Glomerular visceral epithelial cell (primary cell): ENCODE measurements at regions not wholly inside any gene's neighbourhood (a gene's known extent, or its start where the extent isn't known, plus 50 kb on each side); places are given as distances from the start of the nearest gene placed in this dataset.

Source experiments
- DNase-seq: peaks from one replicate; pipeline ENCODE4 v3.0.0-alpha.2; 2016; ENCODE audit errors: extremely low spot score

GRCh38 chr5:51802551-51803184, 419.4 kb downstream of the ISL1 start:
- no peak for DNase-seq

- no peak for DNase-seq
These were observed 423.4 kb downstream of the ISL1 start for GRCh38 chr5:51806677-51807076.

DNA sequence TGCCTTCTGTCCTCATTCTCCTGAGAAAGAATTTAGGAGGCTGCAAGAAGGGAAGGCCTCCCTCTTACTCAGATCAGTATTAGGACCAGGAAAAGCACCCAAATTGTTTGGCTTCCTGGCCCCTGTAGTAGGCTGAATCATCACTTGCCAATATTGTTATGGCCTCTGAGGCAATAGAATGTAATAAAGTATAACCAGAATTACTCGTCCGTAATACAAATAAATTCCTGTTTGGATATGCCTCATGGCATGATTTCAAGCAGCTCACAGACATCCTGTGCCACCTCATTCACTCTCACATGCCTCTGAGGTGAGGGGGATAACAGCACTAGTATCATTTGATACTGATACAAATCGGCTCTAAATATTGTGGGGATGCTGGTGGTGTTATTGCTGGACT, 427.3 kb downstream of the ISL1 start:
- peak; percentile 48 for DNase-seq

DNA sequence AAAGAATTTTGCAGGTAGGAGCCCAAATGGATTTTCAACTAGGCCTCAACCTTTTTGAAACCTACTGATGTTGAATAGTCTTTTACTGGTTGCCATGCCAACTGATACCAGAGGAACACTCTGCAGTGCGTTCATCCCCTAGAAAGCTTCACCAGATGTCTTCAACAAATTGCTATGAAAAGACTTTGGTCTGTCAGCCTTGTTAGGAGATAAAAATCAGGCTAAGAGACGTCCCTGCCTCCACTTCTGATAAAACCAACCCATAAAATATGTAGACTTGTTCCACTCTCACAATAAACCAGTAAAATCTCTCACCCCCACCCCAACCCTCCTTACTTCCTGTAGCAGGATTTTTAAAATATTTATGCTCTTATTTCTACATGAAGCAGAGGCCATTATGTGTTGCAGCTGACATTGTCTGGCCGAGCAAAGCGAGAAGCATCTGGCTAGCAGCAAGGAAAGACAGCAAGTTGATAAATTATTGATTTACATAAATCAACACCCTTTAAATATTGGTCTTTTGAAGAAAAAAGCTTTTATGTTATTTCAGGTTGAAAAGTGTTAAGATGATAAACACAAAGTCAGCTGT, 428.7 kb downstream of the ISL1 start:
- DNase-seq, result no peak

DNA sequence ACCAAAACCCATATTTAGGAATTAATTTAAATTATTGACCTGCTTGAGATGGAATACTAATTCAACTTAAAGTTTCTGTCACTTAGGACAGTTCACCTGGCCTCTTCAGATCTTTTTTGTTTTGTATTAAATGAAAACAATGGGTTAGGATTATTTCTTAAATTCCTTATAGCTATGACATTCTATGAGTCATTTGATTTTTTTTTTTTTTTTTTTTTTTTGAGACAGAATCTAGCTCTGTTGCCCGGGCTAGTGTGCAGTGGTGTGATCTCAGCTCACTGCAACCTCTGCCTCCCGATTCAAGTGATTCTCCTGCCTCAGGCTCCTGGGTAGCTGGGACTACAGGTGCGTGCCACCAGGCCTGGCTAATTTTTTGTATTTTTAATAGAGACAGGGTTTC, 431.6 kb downstream of the ISL1 start:
- peak; percentile 10 for DNase-seq

- DNase-seq, result no peak
These were observed 433.2 kb downstream of the ISL1 start for GRCh38 chr5:51816427-51816826.

DNA sequence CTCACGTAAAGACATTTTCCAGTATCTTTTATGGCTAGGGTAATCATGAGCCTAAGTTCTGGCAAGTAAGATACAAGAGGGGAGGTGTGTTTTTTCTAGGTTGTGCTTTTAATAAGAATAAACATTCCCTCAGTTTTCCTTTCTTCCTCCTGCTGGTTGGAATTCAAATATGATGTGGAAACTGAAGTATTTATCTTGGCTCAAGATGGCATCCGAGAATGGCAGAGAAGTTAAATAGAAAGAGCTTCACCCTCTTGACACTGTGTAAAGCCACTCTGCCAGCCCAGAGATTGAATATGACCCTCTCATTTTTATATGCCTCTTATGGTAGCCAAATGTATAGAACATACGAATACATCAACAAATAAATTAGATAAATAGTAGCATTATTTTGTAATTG, 438.4 kb downstream of the ISL1 start:
- DNase-seq, result no peak

DNA sequence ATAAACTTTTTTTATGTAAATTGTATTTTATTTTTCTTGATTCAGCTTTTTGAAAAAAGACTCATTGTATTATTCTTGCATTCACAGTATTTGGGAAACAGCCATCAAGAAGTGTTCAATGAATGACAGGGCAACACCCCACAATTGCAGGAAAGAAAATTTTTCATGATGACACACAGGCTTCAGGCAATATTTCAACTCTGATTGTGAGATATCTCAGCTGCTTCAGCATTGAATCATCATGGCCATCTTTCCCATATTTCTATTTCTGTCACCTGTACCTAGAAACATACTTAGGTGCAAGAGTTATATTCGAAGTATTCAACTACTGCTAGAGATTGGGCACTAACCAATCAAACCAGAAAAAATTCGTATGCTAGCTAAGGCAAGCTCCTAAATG, 446.0 kb downstream of the ISL1 start:
- peak; percentile 55 for DNase-seq

DNA sequence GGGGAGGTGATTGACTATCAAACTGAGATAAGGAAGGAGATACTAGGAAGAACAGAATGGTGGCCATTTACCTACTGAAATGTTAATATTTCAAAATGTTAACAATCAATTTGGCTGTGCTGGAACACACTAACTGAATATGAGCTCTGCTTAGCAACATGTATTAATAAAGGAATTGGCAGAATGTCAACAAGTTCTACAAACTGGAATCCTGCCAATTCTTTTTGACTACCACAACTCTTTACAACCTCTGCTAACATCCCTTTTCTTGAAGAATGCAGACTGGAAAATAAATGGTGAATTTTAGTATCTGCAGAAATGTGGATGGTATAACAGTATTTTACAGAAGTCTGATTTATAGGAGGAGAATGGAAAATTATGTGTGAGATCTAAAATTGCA, 446.4 kb downstream of the ISL1 start:
- DNase-seq, result peak; percentile 52

DNA sequence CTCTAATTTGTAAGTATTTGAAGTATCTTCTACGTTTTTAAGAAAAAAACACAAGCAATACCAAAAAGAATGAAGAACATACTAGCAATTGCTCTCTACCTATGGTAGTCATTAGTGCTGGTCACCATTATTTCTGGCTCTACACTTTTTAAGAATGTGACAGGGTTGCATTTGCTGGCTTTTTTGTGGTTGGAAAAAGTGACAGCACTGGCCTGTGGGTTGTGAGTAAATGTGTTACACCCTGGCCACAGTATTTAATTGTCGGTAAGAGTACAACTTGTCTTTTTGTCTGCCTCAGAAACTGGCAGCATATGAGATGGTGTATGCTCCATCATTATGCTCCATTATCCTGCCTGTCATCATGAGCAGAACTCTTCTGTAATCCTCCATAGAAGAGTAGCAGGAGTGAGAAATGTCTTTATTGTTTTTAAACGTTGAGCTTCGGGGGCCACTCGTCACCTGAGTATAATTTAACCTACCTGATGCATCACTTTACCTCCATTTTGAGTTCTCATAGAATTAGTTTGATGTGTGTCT, 449.8 kb downstream of the ISL1 start:
- no peak for DNase-seq

DNA sequence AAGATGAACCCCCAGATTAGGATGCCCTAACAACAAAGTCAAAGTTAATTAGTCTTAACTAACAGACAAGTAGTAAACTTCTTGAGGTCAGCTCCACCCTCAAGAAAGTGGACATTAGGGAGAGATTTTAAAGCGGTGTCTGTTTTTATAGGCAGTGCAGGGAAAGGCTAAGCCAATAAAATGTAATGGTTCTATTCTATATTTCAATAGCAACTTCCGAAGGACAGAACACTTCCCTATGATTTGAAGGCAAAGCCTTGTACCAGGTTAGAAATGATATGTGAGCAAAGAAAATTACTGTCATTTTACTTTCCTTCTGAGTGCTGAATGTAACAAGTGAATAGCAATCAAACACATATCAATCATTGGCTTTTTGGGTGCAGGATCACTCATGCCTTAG, 455.2 kb downstream of the ISL1 start:
- DNase-seq, result no peak

DNA sequence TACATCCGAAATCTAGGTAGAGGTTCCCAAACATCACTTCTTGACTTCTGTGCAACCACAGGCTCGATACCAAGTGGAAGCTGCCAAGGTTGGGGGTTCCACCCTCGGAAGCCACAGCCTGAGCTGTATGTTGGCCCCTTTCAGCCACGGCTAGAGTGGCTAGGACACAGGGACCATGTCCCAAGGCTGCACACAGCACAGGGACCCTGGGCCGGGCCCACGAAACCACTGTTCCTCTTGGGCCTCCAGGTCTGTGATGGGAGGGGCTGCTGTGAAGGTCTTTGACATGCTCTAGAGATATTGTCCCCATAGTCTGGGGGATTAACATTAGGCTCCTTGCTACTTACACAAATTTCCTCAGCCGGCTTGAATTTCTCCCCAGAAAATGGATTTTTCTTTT, 460.6 kb downstream of the ISL1 start:
- no peak for DNase-seq

DNA sequence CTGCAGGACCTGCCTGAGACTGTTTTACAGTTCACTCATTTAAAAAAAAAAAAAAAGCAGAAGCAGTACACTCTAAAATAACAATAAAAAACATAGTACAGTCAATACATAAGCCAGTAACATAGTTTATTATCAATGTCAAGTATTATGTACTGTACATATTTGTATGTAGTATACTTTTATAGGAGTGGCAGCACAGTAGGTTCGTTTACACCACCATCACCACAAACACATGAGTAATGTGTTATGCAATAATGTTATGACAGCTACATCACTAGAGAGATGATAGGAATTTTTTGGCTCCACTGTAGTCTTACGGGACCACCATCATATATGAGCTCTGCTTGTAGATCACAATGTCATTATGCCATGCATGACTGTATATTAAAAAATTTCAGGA, 462.8 kb downstream of the ISL1 start:
- DNase-seq, result no peak

- DNase-seq, result no peak
These were observed 476.4 kb downstream of the ISL1 start for GRCh38 chr5:51859624-51860023.

DNA sequence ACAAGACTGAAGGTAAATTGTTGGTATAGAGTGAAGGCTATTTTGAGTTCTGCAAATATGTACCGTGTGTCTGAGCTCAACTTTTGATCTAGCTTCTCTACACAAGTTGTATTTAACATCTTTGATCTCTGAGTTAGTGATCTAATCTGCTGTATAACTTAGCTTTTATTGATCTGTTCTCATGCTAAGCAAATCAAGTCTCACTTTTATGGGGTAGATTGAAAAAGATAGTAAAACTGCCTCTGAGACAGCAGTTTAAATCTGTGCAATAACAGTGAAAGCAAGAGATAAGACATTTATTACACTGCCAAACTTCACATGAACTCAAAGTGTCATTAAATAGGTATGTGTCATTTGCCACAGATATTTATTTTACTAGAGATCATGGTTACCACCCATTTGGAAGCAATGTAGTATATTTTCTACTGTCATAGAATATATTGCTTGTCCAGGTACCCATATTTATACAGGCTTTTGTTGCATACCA, 477.3 kb downstream of the ISL1 start:
- DNase-seq, result peak; percentile 1

GRCh38 chr5:51872144-51872543, 488.9 kb downstream of the ISL1 start:
- no peak for DNase-seq

GRCh38 chr5:51881901-51882300, 498.7 kb downstream of the ISL1 start:
- DNase-seq, result no peak

DNA sequence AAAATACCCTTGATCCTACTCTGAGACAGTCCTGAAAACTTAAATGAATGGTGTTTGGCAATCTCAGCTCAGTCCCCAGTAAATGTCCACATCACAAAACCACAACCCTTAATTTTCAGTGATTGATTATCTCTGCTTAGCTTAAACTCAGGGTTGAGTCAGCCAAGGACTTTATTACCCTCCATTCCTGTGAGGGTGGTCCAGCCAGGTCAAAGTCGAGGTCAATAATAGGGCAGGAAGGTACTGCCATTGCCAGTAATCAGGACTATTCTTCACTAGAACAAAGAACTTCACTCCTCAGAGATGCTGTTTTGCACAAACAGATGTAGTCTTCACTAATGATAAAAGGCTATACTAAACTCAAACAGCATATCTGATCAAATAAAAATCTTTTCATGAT, 499.4 kb downstream of the ISL1 start:
- DNase-seq, result no peak

- DNase-seq, result no peak
These were observed 506.5 kb downstream of the ISL1 start for GRCh38 chr5:51889703-51890102.

- DNase-seq, result no peak
These were observed 507.3 kb downstream of the ISL1 start for GRCh38 chr5:51890435-51891116.

DNA sequence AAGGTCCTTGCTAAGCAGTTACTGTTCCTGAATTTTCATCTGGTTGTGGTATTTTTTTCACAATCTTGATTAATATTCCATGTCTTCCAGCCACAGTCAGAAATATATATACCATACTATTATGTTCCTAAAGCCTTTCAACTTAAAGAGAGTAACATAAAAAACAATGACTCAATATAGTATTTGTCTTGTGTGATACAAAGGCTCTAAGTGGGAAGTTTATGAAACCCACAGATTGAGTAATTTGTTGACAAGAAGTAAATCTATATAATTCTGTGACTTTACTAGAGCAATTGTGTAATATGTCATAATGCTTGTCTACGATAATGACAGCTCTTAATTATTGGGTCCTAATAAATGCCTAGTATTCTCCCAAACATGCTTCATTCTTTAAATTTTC, 509.4 kb downstream of the ISL1 start:
- no peak for DNase-seq

GRCh38 chr5:51895834-51896233, 512.6 kb downstream of the ISL1 start:
- no peak for DNase-seq

GRCh38 chr5:51902512-51902911, 519.3 kb downstream of the ISL1 start:
- DNase-seq, result no peak
